22Rv1 (cell line): ENCODE measurements at regions not wholly inside any gene's neighbourhood (a gene's known extent, or its start where the extent isn't known, plus 50 kb on each side); places are given as distances from the start of the nearest gene placed in this dataset.

Source experiments
- H3K27ac ChIP-seq: fragments of 450-650 bp; 2 replicates; pipeline ENCODE4 v1.5.1; 2017
- ZFX ChIP-seq: fragments of 450-650 bp; IDR thresholded peaks from 2 replicates; pipeline ENCODE4 v1.6.1; 2017; ENCODE audit warnings: antibody characterized with exemption, borderline replicate concordance
- TF ChIP-seq, protein P1 (sequence below): fragments of 450-650 bp; IDR thresholded peaks from 2 replicates; pipeline ENCODE4 v1.5.1; 2017; ENCODE audit warnings: mild to moderate bottlenecking

DNA sequence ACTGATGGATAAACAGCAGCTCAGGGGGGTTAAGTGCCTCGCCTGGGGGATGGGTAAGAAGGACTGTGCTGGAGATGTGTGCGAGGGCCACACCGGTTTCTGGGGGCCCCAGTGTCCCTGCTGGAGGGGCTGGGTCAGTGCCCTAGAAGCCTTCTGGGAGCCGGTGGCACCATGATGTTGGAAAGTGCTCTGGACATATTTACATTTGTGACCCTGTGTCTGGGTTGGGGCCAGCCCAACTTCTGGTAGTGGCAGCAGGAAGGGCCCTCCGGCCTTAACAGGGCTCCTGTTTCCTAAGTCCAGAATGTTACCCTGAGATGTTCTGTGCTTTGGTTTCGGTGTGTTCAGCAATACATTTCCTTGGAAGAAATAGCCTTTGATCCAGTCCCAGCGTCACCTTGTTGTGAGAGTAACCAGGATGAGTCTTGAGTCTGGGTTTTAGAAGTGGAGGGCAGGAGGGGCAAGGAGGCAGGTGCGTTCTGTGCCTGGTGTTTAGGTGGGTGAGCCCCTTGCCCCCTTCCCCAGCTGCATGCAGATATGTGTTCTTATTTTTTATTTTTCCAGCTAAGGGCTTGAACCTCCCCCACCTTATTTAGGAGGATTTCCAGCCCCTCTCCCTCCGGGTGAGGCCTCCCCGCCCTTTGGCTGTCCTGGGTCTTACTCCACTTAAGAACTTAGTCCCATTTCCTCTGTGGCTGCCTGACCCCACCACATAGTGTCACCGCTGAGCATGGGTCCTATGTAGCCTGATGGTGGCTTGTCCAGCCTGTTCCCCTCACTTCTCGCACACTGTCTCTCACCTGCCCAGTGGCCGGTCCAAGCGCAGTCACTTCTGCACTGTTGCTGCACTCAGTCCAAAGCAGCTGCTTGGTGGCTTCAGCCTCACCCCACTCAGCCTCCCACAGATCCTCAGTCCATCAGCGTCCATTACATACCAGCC lies 132.7 kb upstream of the HS6ST1 start:
- H3K27ac ChIP-seq = no peak overlapping the region
- TF ChIP-seq ZFX = no peak

- TF ChIP-seq, protein P1, sequence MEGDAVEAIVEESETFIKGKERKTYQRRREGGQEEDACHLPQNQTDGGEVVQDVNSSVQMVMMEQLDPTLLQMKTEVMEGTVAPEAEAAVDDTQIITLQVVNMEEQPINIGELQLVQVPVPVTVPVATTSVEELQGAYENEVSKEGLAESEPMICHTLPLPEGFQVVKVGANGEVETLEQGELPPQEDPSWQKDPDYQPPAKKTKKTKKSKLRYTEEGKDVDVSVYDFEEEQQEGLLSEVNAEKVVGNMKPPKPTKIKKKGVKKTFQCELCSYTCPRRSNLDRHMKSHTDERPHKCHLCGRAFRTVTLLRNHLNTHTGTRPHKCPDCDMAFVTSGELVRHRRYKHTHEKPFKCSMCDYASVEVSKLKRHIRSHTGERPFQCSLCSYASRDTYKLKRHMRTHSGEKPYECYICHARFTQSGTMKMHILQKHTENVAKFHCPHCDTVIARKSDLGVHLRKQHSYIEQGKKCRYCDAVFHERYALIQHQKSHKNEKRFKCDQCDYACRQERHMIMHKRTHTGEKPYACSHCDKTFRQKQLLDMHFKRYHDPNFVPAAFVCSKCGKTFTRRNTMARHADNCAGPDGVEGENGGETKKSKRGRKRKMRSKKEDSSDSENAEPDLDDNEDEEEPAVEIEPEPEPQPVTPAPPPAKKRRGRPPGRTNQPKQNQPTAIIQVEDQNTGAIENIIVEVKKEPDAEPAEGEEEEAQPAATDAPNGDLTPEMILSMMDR = no peak
- TF ChIP-seq ZFX = no peak
- H3K27ac ChIP-seq = no peak overlapping the region
These were observed 133.3 kb upstream of the HS6ST1 start for GRCh38 chr2:128452024-128452411.

DNA sequence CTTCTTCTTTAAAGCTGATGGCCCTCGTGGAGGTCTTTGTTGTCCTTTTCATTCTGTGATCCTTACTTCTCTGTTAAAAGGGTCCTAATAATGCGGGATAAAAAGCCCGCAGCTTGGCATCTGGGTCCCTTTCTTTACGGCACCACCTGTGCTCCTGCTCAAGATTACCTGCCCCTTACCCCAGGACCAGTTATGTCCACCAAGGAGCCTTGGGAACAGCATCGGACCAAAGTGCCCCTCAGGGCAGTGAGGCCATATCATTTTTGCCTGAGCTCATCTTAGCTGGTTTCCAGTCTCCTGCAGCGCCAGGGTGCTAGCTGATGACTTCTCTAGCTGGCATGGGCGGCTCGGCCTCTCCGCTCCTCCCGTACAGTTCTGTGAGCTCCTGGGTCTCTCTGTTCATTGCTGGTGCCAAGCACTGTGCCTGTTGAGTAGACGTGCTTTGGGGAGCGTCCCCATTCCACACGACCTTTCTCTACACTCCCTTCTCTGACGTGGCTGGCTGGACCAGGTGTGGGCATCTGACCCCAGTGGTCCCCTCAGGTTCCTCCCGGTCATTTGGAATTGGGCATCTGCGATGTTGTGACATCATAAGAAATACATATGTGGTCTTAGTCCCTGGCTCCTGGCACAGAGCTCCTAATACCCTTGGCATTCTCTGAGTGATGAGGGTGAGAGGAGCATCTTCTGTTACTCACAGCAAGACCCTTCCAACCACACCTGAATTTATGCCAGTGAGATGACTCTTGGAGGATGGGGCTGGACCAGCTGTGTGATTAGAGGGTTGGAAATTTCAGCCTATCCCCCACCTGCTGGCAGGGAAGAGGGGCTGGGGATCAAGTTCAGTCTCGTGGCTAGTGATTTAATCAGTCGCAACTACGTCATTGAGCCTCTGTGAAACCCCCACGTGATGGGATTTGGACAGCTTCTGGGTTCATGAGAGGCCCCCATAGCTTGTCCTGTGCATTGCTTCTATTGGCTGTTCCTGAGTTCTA lies 134.2 kb upstream of the HS6ST1 start:
- TF ChIP-seq, protein P1 = no peak
- no peak for TF ChIP-seq ZFX
- no peak overlapping the region for H3K27ac ChIP-seq

- no peak overlapping the region for H3K27ac ChIP-seq
- TF ChIP-seq ZFX = no peak
- TF ChIP-seq, protein P1 = no peak
These were observed 136.5 kb upstream of the HS6ST1 start for GRCh38 chr2:128454980-128455720.

- TF ChIP-seq, protein P1 = no peak
- TF ChIP-seq ZFX = no peak
These were observed 137.0 kb upstream of the HS6ST1 start for GRCh38 chr2:128455721-128456050.

DNA sequence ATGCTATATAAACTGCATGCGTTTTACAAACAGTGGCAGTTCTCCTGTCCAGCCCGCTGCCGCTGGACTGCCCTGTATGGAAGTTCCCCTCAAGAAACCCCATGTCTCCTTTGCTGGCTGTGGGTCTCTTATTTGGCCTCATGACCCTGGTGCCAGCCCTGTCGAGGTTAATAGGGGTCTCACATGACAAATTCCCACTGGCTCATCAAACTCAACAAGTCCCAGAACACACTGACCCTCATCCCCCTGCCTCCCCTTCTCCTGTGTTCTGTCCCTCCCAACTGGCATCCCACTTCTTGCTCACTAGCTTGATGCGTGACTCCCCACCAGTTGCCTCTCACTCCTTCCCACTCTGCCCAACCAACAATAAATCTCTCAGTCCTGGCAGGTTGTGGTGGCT lies 137.6 kb upstream of the HS6ST1 start:
- no peak for TF ChIP-seq ZFX
- H3K27ac ChIP-seq = no peak overlapping the region

More at GRCh38 chr2:128455721-128456050, 137.0 kb upstream of the HS6ST1 start:
- no peak overlapping the region for H3K27ac ChIP-seq

- no peak overlapping the region for H3K27ac ChIP-seq
- TF ChIP-seq, protein P1 = no peak
- TF ChIP-seq ZFX = no peak
These were observed 138.4 kb upstream of the HS6ST1 start for GRCh38 chr2:128457006-128457604.
